C4-2B (cell line): ENCODE measurements at regions not wholly inside any gene's neighbourhood (a gene's known extent, or its start where the extent isn't known, plus 50 kb on each side); places are given as distances from the start of the nearest gene placed in this dataset.

Experiments
- ZFX ChIP-seq: fragments of 450-650 bp; IDR thresholded peaks from 2 replicates; pipeline ENCODE4 v1.6.1; 2017
- TF ChIP-seq, protein P1 (sequence below): fragments of 450-650 bp; conservative IDR thresholded peaks from 2 replicates; pipeline ENCODE4 v1.5.1; 2017; ENCODE audit warnings: mild to moderate bottlenecking

DNA sequence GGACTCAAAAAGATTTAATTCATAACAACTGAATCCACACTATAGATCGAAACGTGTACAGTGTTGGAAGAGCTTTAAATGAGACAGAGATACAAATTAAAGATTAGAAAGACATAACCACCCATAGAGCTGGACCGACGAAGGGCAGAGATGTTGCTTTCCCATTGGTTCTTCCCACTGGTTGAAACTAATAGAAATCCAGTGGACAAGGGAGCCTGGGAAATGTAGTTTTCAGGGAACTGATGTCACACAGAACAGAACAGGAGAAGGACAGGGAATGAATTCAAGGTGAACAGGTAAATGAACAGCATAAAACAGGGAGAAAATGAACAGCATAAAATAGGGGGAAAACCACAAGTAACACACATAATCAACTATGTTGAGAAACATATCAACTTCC is 328.7 kb downstream of the ZNF621 start:
- TF ChIP-seq, protein P1, sequence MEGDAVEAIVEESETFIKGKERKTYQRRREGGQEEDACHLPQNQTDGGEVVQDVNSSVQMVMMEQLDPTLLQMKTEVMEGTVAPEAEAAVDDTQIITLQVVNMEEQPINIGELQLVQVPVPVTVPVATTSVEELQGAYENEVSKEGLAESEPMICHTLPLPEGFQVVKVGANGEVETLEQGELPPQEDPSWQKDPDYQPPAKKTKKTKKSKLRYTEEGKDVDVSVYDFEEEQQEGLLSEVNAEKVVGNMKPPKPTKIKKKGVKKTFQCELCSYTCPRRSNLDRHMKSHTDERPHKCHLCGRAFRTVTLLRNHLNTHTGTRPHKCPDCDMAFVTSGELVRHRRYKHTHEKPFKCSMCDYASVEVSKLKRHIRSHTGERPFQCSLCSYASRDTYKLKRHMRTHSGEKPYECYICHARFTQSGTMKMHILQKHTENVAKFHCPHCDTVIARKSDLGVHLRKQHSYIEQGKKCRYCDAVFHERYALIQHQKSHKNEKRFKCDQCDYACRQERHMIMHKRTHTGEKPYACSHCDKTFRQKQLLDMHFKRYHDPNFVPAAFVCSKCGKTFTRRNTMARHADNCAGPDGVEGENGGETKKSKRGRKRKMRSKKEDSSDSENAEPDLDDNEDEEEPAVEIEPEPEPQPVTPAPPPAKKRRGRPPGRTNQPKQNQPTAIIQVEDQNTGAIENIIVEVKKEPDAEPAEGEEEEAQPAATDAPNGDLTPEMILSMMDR: no peak
- TF ChIP-seq ZFX: no peak
